HG03045 (cell line): ENCODE measurements at regions not wholly inside any gene's neighbourhood (a gene's known extent, or its start where the extent isn't known, plus 50 kb on each side); places are given as distances from the start of the nearest gene placed in this dataset.
A peak's percentile ranks its signal among the peaks of the same experiment; 100 is the strongest.

Experiments used
- ATAC-seq: cut with Tn5 transposase; IDR thresholded peaks from one replicate; pipeline ENCODE4 v1.9.1; 2021; ENCODE audit warnings: mild to moderate bottlenecking, moderate library complexity; ENCODE audit not compliant: unreplicated experiment

DNA sequence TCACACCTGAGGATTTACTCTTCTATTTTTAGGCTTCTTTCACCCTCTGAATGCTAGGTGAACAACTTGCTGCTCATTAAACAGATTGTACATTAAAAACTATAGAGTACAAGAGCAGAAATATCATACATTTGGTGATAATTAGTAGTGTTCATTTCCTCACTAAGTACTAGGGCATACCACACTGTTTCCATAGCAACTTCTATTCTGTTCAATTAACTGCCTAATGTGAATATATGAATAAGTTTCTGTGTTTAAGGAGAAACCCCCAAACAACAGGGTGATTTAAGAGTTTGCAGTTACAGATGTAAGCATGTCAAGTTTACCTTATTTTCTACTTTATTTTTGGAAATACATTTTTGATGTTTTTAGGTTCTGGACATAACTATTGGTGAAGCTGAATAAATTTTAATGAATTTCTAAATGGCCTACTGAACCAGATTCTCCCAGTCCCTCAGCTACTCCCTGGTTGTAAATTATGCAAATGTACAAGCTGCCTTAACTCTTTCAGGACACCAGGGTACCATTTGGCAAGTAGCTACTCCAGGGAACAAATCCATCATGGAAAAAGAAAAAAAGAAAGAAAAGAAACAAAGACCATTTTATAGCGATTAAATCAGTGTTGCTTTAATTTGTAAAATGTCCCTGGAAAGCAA is 199.8 kb upstream of the NAV3 start:
- no peak for ATAC-seq

DNA sequence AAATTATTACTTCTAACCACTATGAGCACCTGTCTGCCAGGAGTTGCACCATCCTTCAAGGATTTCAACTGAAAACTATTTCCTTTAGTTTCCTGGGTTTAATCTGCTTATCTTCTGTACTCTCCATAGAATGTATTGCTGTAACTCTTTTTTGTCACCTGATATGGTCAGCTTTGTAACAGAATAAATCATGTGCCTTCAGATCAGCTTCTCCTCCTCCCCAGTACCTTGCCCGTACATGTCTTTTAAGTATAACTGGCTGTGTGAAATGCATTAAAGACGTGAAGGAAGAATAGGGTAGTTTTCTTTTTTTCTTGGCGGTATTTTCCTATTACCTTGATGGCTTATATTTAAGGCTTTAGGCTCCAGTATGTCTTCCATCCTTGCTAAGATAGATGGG is 200.3 kb upstream of the NAV3 start:
- ATAC-seq = no peak

- ATAC-seq = no peak
These were observed 201.6 kb upstream of the NAV3 start for GRCh38 chr12:77629141-77629540.

GRCh38 chr12:77625441-77625840 is 205.3 kb upstream of the NAV3 start:
- ATAC-seq = no peak

GRCh38 chr12:77619425-77619824 is 211.3 kb upstream of the NAV3 start:
- ATAC-seq = no peak

GRCh38 chr12:77617818-77618217 is 212.9 kb upstream of the NAV3 start:
- no peak for ATAC-seq

GRCh38 chr12:77615332-77615731 is 215.4 kb upstream of the NAV3 start:
- ATAC-seq = no peak

GRCh38 chr12:77613411-77613810 is 217.3 kb upstream of the NAV3 start:
- ATAC-seq = no peak

GRCh38 chr12:77610446-77610845 is 220.2 kb upstream of the NAV3 start:
- ATAC-seq = no peak

DNA sequence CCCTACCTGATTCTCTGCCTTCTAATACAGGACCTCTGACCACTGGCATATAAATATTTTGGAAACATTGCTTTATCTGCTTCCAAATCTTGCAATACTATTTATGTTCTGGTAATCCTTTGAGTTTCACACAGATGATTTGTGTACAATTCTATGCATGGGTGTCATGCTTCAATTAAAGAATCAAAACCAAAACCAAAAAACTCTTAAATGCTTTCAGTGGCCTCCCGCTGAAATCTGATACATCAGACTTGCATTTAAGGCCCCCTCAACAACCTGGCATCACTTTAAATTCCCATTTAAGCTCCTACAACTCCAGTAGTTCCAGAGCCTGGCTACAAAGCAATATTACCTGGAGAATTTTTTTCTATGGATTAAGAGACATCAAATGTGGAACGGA is 221.7 kb upstream of the NAV3 start:
- ATAC-seq = no peak

DNA sequence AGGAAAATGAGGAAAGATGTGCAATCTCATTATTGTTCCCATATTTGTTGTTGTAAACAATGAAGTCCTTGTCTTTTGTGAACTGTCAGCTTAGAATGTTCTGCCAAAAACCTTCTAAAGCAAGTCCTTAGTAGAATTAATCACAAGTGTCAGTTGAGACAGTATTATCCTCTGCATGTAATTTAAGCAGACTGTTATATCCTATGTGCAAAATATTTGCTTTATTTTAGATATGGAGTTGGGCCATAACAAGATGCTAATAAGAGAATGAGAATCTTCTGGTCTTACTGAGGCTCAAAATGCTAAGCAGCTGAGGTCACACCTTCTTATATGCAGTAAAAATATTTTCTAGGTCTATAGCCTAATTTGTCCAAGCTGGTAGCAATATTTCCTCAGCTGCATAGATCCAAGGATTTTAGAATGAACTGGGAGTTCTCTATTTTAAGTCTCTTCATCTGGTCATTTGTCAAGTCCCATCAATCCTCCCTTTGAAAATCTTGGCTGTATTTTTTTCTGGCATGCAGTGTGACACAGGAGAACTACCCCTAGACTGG is 222.3 kb upstream of the NAV3 start:
- ATAC-seq = no peak

- peak; percentile 47 for ATAC-seq
These were observed 224.3 kb upstream of the NAV3 start for GRCh38 chr12:77606348-77606747.

- no peak for ATAC-seq
These were observed 226.7 kb upstream of the NAV3 start for GRCh38 chr12:77603946-77604345.

DNA sequence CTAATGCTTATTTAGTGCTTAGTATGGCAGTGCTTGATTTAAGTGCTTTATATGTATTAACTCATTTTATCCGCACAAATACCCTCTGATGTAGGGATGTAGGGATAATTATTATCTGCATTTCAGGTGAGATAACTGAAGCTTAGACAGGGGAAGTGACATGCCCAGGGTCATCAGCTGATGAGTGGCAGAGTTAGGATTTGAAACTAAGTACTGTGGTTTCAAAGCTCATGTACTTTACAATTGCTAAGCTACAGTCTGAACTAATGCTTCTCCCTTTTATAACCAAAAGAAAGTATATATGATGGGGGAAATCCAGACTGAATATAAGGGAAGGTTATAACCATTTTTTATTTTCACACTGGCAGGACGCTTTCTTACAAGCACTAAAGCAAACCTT is 229.6 kb upstream of the NAV3 start:
- ATAC-seq = no peak

- ATAC-seq = peak; percentile 8
These were observed 230.2 kb upstream of the NAV3 start for GRCh38 chr12:77600468-77600843.

DNA sequence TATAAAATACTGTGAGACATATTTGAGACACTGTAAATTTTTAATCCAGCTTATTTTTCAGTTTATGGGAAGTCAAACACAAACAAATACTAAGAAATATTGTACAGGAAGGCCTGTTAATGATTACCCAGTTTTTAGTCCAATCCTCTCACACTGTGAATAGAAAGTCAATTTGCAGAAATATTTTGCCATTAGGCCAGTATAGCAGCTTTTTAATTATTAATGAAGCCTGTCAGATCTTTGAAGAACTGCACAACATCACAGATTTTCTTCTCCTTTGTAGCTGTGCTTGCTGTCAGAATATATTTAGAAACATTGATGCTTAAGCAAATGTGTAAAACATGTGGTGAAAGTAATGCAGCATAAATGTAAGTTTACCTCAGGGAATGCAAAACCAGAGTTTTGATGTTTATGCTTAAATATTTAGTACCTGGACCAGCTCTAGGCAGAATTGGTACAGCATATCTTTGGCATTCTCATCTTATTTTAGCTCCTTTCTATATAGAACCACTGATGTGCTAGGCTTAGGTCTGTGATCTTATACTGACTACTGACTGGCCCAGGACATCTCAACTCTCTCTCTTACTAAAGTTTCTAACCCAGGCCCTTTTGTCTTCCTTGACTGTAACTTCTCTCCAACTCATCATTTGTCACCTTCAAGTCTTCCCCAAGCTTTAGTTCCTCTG is 230.8 kb upstream of the NAV3 start:
- peak; percentile 57 for ATAC-seq

DNA sequence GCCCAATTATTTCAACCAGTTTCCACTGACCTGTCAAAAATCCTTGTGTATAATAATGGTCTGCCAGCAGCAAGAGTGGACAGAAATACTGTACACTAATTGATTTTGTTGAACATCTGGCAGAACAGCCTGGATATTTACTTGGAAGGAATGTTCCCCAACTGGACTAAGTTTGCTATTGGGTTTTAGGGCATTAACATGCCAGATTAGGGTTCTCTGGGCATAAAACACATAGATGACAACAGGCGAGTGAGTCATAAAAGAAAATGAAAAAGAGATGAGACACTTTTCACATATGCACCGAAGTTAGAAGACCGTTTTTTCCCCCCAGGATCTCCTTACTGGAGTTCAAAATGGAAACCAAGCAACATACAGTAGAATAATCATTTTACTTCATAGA is 236.3 kb upstream of the NAV3 start:
- no peak for ATAC-seq

DNA sequence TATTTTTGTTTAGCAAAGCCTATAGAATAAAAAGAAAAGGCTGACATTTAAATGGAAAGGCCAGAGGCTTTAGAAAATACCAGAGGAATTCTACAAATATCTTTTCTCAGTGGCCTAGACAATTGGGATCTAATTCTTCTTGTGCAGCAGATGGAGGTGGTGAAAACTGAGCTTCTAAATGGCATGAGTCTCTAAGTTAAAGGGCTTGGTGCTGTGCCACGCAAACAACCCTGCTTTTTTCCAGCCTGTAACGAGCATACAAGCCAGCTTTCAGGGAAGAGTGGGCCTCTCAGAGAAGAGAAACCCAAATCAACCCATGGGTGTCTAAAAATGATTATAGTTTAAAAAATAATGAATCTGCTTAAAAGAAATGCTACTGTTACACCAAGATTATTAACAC is 237.9 kb upstream of the NAV3 start:
- no peak for ATAC-seq

GRCh38 chr12:77591959-77592743 is 238.5 kb upstream of the NAV3 start:
- ATAC-seq = no peak

DNA sequence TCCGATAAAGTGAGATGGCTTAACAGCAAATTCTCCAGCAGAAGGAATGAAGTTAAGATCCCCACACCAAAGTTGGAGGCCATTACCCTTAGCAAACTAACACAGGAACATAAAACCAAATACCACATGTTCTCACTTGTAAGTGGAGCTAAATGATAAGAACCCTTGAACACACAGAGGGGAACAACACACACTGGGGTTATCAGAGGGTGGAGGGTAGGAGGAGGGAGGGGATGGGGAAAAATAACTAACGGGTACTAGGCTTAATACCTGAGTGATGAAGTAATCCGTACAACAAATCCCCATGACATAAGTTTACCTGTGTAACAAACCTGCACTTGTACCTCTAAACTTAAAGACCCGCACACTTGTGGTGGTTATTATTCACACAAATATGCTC is 240.4 kb upstream of the NAV3 start:
- no peak for ATAC-seq

DNA sequence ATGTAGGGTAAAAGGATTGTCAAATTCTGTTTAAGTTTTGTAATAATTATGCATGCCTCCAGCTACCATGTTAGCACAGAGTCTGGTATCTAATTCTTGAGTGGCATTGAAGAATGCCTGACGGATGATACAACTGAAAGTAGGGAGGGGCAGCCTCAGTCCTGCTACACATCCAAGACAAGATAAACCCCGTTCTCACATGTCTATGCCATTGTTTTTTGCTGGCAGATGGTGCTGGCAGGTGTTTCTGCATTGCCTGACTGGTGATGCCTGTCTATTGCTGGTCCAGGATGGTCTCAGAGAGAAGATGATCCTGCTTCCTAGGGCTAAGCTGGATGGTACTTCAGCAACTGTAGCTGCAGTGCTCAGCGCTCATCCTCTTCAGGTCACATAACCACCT is 245.8 kb upstream of the NAV3 start:
- no peak for ATAC-seq
